ENCODE measurements at regions not wholly inside any gene's neighbourhood (a gene's known extent, or its start where the extent isn't known, plus 50 kb on each side); places are given as distances from the start of the nearest gene placed in this dataset.

GRCh38 chr5:166117072-166118066 is 2174.1 kb upstream of the WWC1 start:
- H3K36me3 ChIP-seq (ENCODE audit: control insufficient read depth in 2 of 2, extremely low read depth in 1 of 2, insufficient read depth in 2 of 2, low read length in 2 of 2) = no peaks in the 10 kb centered on the region
- H3K9me1 ChIP-seq (replicated peaks; ENCODE audit: control insufficient read depth, extremely low read depth, insufficient read depth, low read length) = no peaks in the 10 kb centered on the region
- no peak overlapping the region for H3K4me3 ChIP-seq (replicated peaks in 1 of 3; ENCODE audit: insufficient read depth in 1 of 3, low read depth in 1 of 3, low read length in 3 of 3)
- dilution Hi-C loops (cut with MboI; ENCODE audit: extremely low pct_ligation_motif_present, low sequenced_read_pairs) = no loop called here
- TF ChIP-seq GATA2 (IDR thresholded peaks at IDR 0.05; ENCODE audit: insufficient read depth, insufficient read length, low read depth, low read length) (no peak), JUN (IDR thresholded peaks at IDR 0.05; ENCODE audit: borderline replicate concordance, insufficient read depth, insufficient read length, low read depth) (peak; percentile 25), MYC (IDR thresholded peaks at IDR 0.05; ENCODE audit: low read depth, low read length) (no peak)
- H3K27me3 ChIP-seq (ENCODE audit: control insufficient read depth in 2 of 2, insufficient read depth in 2 of 2, low read length in 2 of 2) = no peaks in the 10 kb centered on the region
- H3K27ac ChIP-seq (ENCODE audit: insufficient read depth, low read depth, low read length) = no peak overlapping the region
- no peaks in the 10 kb centered on the region for H4K20me1 ChIP-seq (replicated peaks; ENCODE audit: control insufficient read depth, extremely low read depth, insufficient read depth, low read length)
- intact Hi-C loops (cut with micrococcal nuclease) = no loop called here
- no peak overlapping the region for H3K9ac ChIP-seq (replicated peaks; ENCODE audit: extremely low read depth, insufficient read depth, low read length)
- H3K9me3 ChIP-seq (replicated peaks; ENCODE audit: control insufficient read depth, insufficient read depth, low read length) = peaks cover 3% of the 10 kb centered on the region
- POLR2A ChIA-PET = no interaction called here
- H3K79me2 ChIP-seq (ENCODE audit: control insufficient read depth, insufficient read depth, low read length) = no peaks in the 10 kb centered on the region
- no peak for FAIRE-seq
- no peak for DNase-seq (ENCODE audit: low read depth, low spot score)
- H3K4me2 ChIP-seq (ENCODE audit: insufficient read depth, low read length) = no peak overlapping the region
- H3K4me1 ChIP-seq (ENCODE audit: control insufficient read depth, extremely low read depth, insufficient read depth, low read length) = no peaks in the 10 kb centered on the region
- H2AFZ ChIP-seq (ENCODE audit: low read depth, low read length) = no peak overlapping the region
- CTCF ChIA-PET = no interaction called here
- BruUV-seq (replicated peaks) = no TSS peak

GRCh38 chr5:166119506-166119905 is 2171.9 kb upstream of the WWC1 start:
- TF ChIP-seq MAX (IDR thresholded peaks at IDR 0.05; ENCODE audit: insufficient read depth, insufficient read length) (no peak), POLR2A (IDR thresholded peaks at IDR 0.05; ENCODE audit: low read depth, low read length) (no peak), MYC (IDR thresholded peaks at IDR 0.05; ENCODE audit: low read depth, low read length) (no peak), POLR2AphosphoS5 (IDR thresholded peaks at IDR 0.05; ENCODE audit: insufficient read depth, low read depth, low read length) (no peak), FOS (IDR thresholded peaks at IDR 0.05; ENCODE audit: borderline replicate concordance, insufficient read depth, low read length) (no peak), JUN (IDR thresholded peaks at IDR 0.05; ENCODE audit: borderline replicate concordance, insufficient read depth, insufficient read length, low read depth) (no peak), EZH2 (IDR thresholded peaks at IDR 0.05; ENCODE audit: borderline replicate concordance, low read depth, low read length, severe bottlenecking) (no peak), CTCF (IDR thresholded peaks at IDR 0.05; ENCODE audit: extremely low read depth in 1 of 2, insufficient read depth in 1 of 2, low read depth in 1 of 2, low read length in 2 of 2) (no peak), GATA2 (IDR thresholded peaks at IDR 0.05; ENCODE audit: insufficient read depth, insufficient read length, low read depth, low read length) (no peak)

More at GRCh38 chr5:166119506-166119905, 2171.9 kb upstream of the WWC1 start:
- intact Hi-C loops (cut with micrococcal nuclease) (no loop called here), dilution Hi-C loops (cut with MboI; ENCODE audit: extremely low pct_ligation_motif_present, low sequenced_read_pairs) (no loop called here)
- H3K9me1 ChIP-seq (replicated peaks; ENCODE audit: control insufficient read depth, extremely low read depth, insufficient read depth, low read length) = no peaks in the 10 kb centered on the region
- no peaks in the 10 kb centered on the region for H3K27me3 ChIP-seq (ENCODE audit: control insufficient read depth in 2 of 2, insufficient read depth in 2 of 2, low read length in 2 of 2)
- no peaks in the 10 kb centered on the region for H3K4me1 ChIP-seq (ENCODE audit: control insufficient read depth, extremely low read depth, insufficient read depth, low read length)
- no peak overlapping the region for H3K4me2 ChIP-seq (ENCODE audit: insufficient read depth, low read length)
- FAIRE-seq = no peak
- no peak overlapping the region for H3K4me3 ChIP-seq (replicated peaks in 1 of 3; ENCODE audit: insufficient read depth in 1 of 3, low read depth in 1 of 3, low read length in 3 of 3)
- H3K9ac ChIP-seq (replicated peaks; ENCODE audit: extremely low read depth, insufficient read depth, low read length) = no peak overlapping the region
- H3K9me3 ChIP-seq (replicated peaks; ENCODE audit: control insufficient read depth, insufficient read depth, low read length) = peaks cover 3% of the 10 kb centered on the region
- H2AFZ ChIP-seq (ENCODE audit: low read depth, low read length) = no peak overlapping the region
- no peak for DNase-seq (ENCODE audit: low read depth, low spot score)
- no peaks in the 10 kb centered on the region for H3K36me3 ChIP-seq (ENCODE audit: control insufficient read depth in 2 of 2, extremely low read depth in 1 of 2, insufficient read depth in 2 of 2, low read length in 2 of 2)
- no peaks in the 10 kb centered on the region for H4K20me1 ChIP-seq (replicated peaks; ENCODE audit: control insufficient read depth, extremely low read depth, insufficient read depth, low read length)
- no TSS peak for BruUV-seq (replicated peaks)
- no peaks in the 10 kb centered on the region for H3K79me2 ChIP-seq (ENCODE audit: control insufficient read depth, insufficient read depth, low read length)
- CTCF ChIA-PET = no interaction called here
- POLR2A ChIA-PET = no interaction called here
- no peak overlapping the region for H3K27ac ChIP-seq (ENCODE audit: insufficient read depth, low read depth, low read length)

All from endothelial cell of umbilical vein (primary cell).